GM12892 (cell line): ENCODE measurements at regions not wholly inside any gene's neighbourhood (a gene's known extent, or its start where the extent isn't known, plus 50 kb on each side); places are given as distances from the start of the nearest gene placed in this dataset.

ENCODE experiments used
- POLR2A ChIP-seq: IDR thresholded peaks from 2 replicates; pipeline ENCODE4 v1.6.1; 2011; ENCODE audit warnings: low read depth, low read length, control low read depth
- POLR2AphosphoS5 ChIP-seq: IDR thresholded peaks from 2 replicates; pipeline ENCODE4 v1.6.1; 2011; ENCODE audit warnings: low read depth, low read length, control low read depth
- TAF1 ChIP-seq: IDR thresholded peaks from 2 replicates; pipeline ENCODE4 v1.6.1; 2011; ENCODE audit warnings: low read depth, mild to moderate bottlenecking, control low read depth, low read length, borderline replicate concordance

GRCh38 chr11:106327637-106328036 is 250.2 kb downstream of the AASDHPPT start:
- TF ChIP-seq POLR2A = no peak
- TF ChIP-seq TAF1 = no peak
- TF ChIP-seq POLR2AphosphoS5 = no peak
